ENCODE measurements at regions not wholly inside any gene's neighbourhood (a gene's known extent, or its start where the extent isn't known, plus 50 kb on each side); places are given as distances from the start of the nearest gene placed in this dataset.

- no peak for TF ChIP-seq CTCF (conservative IDR thresholded peaks at IDR 0.05; ENCODE audit: low read depth, low read length)
- TF ChIP-seq EZH2 (IDR thresholded peaks at IDR 0.05; ENCODE audit: low read length, unreplicated experiment) = no peak
- TF ChIP-seq EZH2phosphoT487 (IDR thresholded peaks at IDR 0.05; ENCODE audit: borderline replicate concordance, low read length) = no peak
Measured at GRCh38 chr11:80420374-80420773, 979.5 kb upstream of the TENM4 start.

Data from PC-3 (cell line).